GDM1 (cell line): ENCODE measurements at regions not wholly inside any gene's neighbourhood (a gene's known extent, or its start where the extent isn't known, plus 50 kb on each side); places are given as distances from the start of the nearest gene placed in this dataset.
"Not testable (repeated sequence)": the region's sequence is repeated elsewhere in the genome, so short reads cannot be mapped to it uniquely, and the experiment has no call there.

ENCODE experiments used
- DNase-seq: peaks from one replicate; lab custom pipeline; 2025; lab: John Stamatoyannopoulos, UW

DNA sequence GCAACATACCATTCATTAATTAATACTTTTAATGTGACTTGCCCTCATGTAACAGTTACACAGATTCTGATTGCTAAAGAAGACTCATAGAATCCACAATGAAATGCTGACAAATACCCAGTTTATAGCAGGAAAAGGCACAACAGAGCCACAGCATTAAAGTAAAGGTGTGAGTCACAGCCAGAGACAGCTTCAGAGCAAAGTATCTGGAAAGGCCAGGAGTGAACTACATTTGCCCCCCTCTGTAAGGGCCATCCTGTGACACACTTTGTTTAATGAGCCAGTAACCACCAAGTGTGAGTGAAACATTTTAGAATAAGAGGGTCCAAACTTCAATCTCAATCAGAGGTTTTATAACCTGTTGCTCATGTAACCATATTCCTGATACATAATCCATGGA is 133.8 kb upstream of the TACR3 start:
- no peak for DNase-seq

GRCh38 chr4:103853146-103853545 is 133.4 kb upstream of the TACR3 start:
- DNase-seq, result no peak

GRCh38 chr4:103845075-103845474 is 125.3 kb upstream of the TACR3 start:
- no peak for DNase-seq

GRCh38 chr4:103842637-103843239 is 123.0 kb upstream of the TACR3 start:
- no peak for DNase-seq

DNA sequence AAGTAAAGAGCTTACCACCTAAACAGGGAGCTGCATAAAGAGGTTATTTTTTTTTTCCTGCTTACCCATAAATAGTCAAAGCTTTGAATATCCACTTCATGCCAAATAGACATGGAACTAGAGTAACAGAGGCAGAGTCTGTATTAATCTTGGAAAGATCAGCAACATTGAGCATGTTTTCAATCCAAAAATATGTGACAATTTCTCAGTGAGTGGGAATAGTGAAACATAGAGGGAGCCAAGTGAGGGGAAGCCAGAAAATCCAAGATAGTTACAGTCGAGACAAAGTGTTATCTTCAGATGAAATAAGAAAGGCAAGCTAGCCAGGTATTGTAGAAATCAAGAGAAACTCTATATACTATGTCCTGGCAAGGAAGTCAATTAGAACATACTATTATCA is 122.3 kb upstream of the TACR3 start:
- DNase-seq, result no peak

GRCh38 chr4:103810308-103810707 is 90.5 kb upstream of the TACR3 start:
- not testable (repeated sequence) for DNase-seq

- DNase-seq, result no peak
Measured at GRCh38 chr4:103802766-103803165, 83.0 kb upstream of the TACR3 start.

DNA sequence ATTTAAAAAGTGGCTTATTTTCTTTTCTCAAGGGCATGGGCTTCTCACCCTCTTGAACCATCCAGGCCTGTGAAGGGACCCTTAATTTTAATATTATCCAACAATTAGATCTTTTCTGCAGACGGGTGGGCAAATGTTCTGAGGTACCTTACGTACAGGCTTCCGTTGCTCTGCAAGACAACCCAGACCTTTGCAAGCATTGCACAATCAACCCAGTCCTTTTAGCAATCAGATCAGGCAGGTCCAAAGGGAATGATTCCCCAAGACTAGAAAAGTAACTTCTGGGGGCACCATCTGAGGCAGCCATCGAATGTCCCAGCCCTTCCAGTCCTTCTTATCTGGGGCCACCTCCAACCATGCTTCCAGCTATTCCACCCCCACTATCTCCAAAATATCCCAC is 67.3 kb upstream of the TACR3 start:
- no peak for DNase-seq

DNA sequence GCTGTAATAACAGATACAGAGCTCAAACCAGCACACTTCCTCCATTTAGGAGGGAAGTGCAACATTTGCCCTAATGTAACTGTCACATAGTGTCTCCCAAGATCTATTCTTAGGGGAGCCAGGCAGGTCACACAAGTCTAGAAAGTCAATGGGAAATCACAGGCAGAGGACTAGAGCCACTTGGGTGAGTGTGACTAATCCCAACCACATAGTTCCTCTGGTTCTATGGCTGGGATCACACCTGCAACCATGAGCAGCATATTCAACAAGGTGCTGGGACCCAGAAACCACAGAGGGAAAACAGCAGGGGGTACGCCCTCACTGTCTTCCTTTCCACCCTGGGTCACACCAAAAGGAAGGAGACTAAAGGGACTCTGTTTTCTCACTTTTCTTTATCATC is 66.8 kb upstream of the TACR3 start:
- DNase-seq, result no peak

GRCh38 chr4:103786014-103786413 is 66.2 kb upstream of the TACR3 start:
- peak; percentile 30 for DNase-seq

- no peak for DNase-seq
Measured at GRCh38 chr4:103778221-103778620, 58.4 kb upstream of the TACR3 start.

DNA sequence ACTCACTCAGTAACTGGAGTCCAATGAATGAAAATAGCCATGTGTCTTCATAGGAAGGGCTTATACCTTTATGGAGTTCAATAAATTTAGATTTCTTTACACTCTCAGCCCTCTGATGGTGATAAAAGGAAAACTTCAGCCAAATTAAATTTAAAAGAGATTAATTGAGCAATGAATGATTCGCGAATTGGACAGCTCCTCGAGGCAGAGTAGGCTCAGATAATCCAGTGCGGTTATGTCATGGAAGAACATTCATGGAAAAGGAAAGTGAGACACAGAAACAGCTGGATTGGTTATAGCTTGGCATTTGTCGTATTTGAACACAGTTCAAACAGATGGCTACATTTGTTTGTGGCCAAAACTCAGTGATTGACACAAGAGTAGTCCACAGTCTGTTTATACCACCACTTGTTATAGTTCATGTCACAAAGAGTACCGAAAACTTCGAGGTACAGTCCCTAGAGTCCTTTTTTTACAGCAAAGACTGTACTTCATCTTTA is 54.6 kb upstream of the TACR3 start:
- DNase-seq, result no peak

DNA sequence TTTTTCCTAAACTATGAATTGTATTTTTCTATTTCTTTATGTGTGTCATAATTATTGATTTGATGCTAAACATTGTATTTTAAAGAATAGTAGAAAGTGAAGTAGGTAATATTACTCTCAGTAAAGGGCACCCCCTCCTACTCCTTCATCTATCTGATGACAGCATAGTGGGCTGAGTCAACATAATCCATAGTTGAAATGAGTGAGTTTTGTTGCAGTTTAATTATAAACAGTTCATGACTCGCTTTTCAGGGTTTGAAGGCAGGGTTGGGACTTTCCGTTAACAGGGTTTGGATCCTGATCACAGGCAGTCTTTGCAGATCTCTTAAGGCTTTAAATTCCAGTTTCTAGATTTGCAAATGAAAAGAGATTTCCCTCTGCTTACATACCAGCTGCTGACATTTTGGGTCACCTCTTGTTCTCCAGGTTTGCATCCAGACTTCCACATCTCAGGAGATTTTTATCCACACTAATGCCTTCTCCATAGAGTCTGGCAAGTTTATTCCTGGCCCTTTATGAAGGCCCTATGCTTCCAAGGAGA is 54.0 kb upstream of the TACR3 start:
- no peak for DNase-seq
